ENCODE measurements at regions not wholly inside any gene's neighbourhood (a gene's known extent, or its start where the extent isn't known, plus 50 kb on each side); places are given as distances from the start of the nearest gene placed in this dataset.

GRCh38 chr13:104967376-104967775 lies 1568.1 kb downstream of the EFNB2 start:
- Histone ChIP-seq H2BK120ac (ENCODE audit: low read depth, low read length) (no peak overlapping the region), H3K27me3 (ENCODE audit: control insufficient read depth, insufficient read depth, low read length) (no peaks in the 10 kb centered on the region), H3K36me3 (ENCODE audit: control insufficient read depth, insufficient read depth, low read length) (no peaks in the 10 kb centered on the region), H3K4me1 (ENCODE audit: control insufficient read depth, insufficient read depth, low read length) (no peaks in the 10 kb centered on the region), H3K4ac (ENCODE audit: low read depth, low read length) (no peak overlapping the region), H3K9me1 (ENCODE audit: insufficient read depth, low read length) (no peaks in the 10 kb centered on the region), H4K91ac (ENCODE audit: insufficient read depth, low read depth, low read length) (no peak overlapping the region), H2BK20ac (ENCODE audit: low read depth, low read length) (no peak overlapping the region), H3K56ac (ENCODE audit: extremely low read depth, insufficient read depth, low read length) (no peak overlapping the region), H3K18ac (ENCODE audit: low read depth, low read length) (no peak overlapping the region), H3K14ac (replicated peaks; ENCODE audit: low read depth, low read length) (no peak overlapping the region), H2AFZ (replicated peaks; ENCODE audit: low read length, poor library complexity) (no peak overlapping the region), H3K79me1 (ENCODE audit: low read depth in 1 of 2, low read length in 2 of 2) (no peaks in the 10 kb centered on the region), H2BK5ac (ENCODE audit: low read depth, low read length, poor library complexity, severe bottlenecking) (no peak overlapping the region), H2AK5ac (ENCODE audit: low read depth, low read length) (no peak overlapping the region), H3K4me2 (ENCODE audit: low read depth, low read length) (no peak overlapping the region), H3K9me3 (ENCODE audit: control insufficient read depth, insufficient read depth, low read length) (peaks cover 4% of the 10 kb centered on the region; the same call in 1 of the 2 replicates), H2BK15ac (ENCODE audit: low read depth, low read length) (no peak overlapping the region), H3K27ac (ENCODE audit: insufficient read depth, low read length) (no peak overlapping the region), H4K8ac (ENCODE audit: low read depth in 2 of 2, low read length in 2 of 2) (no peak overlapping the region), H3K23ac (ENCODE audit: low read depth, low read length) (no peak overlapping the region), H3K9ac (ENCODE audit: low read depth, low read length) (no peak overlapping the region), H4K5ac (ENCODE audit: low read depth, low read length) (no peak overlapping the region), H2AK9ac (replicated peaks; ENCODE audit: low read depth, low read length, poor library complexity) (no peak overlapping the region), H3K4me3 (ENCODE audit: insufficient read depth, low read depth, low read length) (no peak overlapping the region), H4K20me1 (ENCODE audit: insufficient read depth, low read length) (no peaks in the 10 kb centered on the region)
- no peak for DNase-seq
- intact Hi-C loops (cut with micrococcal nuclease) = loop anchor here (10.0 kb wide), 1 partner anchor 1603 kb away; no protein-coding TSS in a partner anchor
- CTCF ChIA-PET = no interaction called here
- dilution Hi-C loops (cut with HindIII; ENCODE audit: low sequenced_read_pairs, unreplicated experiment) = no loop called here
- TF ChIP-seq FOS (IDR thresholded peaks at IDR 0.05; ENCODE audit: low read depth, low read length) = no peak
- no peak for TF ChIP-seq POLR2A (IDR thresholded peaks at IDR 0.05; ENCODE audit: low read depth, low read length)
- no peak for TF ChIP-seq MAFK (IDR thresholded peaks at IDR 0.05; ENCODE audit: low read depth, low read length)
- TF ChIP-seq ELK1 (IDR thresholded peaks at IDR 0.05; ENCODE audit: borderline replicate concordance, low read depth, low read length) = no peak
- TF ChIP-seq RAD21 (IDR thresholded peaks at IDR 0.05; ENCODE audit: low read length) = no peak
- TF ChIP-seq CEBPB (IDR thresholded peaks at IDR 0.05; ENCODE audit: low read depth, low read length) = no peak
- no peak for TF ChIP-seq RFX5 (IDR thresholded peaks at IDR 0.05; ENCODE audit: low read depth, low read length)
- no peak for TF ChIP-seq RCOR1 (IDR thresholded peaks at IDR 0.05; ENCODE audit: insufficient replicate concordance, low read length)
- no peak for TF ChIP-seq MXI1 (IDR thresholded peaks at IDR 0.05; ENCODE audit: borderline replicate concordance, low read depth, low read length)
- no peak for TF ChIP-seq CTCF (conservative IDR thresholded peaks at IDR 0.05; ENCODE audit: low read depth, low read length)
- no peak for TF ChIP-seq MAZ (IDR thresholded peaks at IDR 0.05; ENCODE audit: borderline replicate concordance, low read depth, low read length)
- TF ChIP-seq CHD1 (IDR thresholded peaks at IDR 0.05; ENCODE audit: low read depth, low read length) = no peak
- TF ChIP-seq USF2 (IDR thresholded peaks at IDR 0.05; ENCODE audit: low read depth, low read length) = no peak
- WGBS, 2 experiments (ENCODE audit: extremely low coverage in 2 of 2, insufficient read length in 1 of 2) = no CpG with 5 or more reads among the region's 3 CpGs
- in situ Hi-C loops (cut with MboI; ENCODE audit: low sequenced_read_pairs) = no loop called here
- no TSS peak for BruUV-seq (replicated peaks)
- no peak for ATAC-seq (ENCODE audit: low read depth)
- POLR2A ChIA-PET (ENCODE audit: unreplicated experiment) = no interaction called here

Measured in IMR-90 (cell line).